Gastroesophageal sphincter (tissue), 4 donors: ENCODE measurements at regions not wholly inside any gene's neighbourhood (a gene's known extent, or its start where the extent isn't known, plus 50 kb on each side); places are given as distances from the start of the nearest gene placed in this dataset.

Experiments
- ATAC-seq: fragments of 150-250 bp; one replicate; pipeline ENCODE4 v1.9.1; 2016; ENCODE audit warnings: mild to moderate bottlenecking, moderate library complexity
- H3K27ac ChIP-seq, 4 donors: fragments of 200-600 bp; sonication (generic) in 3 of 4; 1 replicate in 3 of 4; 2 replicates in 1 of 4; pipeline ENCODE4 v1.5.1; 2016 to 2019
- H3K27me3 ChIP-seq: fragments of 200-600 bp; sonication (generic); one replicate; pipeline ENCODE4 v1.5.1; 2019
- H3K36me3 ChIP-seq, 2 donors: fragments of 200-600 bp; sonication (generic); one replicate each; pipeline ENCODE4 v1.5.1; 2019; ENCODE audit warnings: control low read depth in 1 of 2
- H3K4me1 ChIP-seq, 3 donors: fragments of 200-600 bp; sonication (generic); 1 replicate in 2 of 3; 2 replicates in 1 of 3; pipeline ENCODE4 v1.5.1; 2016 to 2019; ENCODE audit warnings: control low read depth in 2 of 3
- H3K4me3 ChIP-seq, 2 donors: fragments of 200-600 bp; sonication (generic); one replicate each; pipeline ENCODE4 v1.5.1; 2019; ENCODE audit warnings: mild to moderate bottlenecking in 1 of 2, moderate library complexity in 1 of 2
- H3K9me3 ChIP-seq, 3 donors: fragments of 200-600 bp; sonication (generic); one replicate each; pipeline ENCODE4 v1.5.1; 2017 to 2019; ENCODE audit warnings: control low read depth in 2 of 3
- CTCF ChIP-seq, 4 experiments: fragments of 200-600 bp in 2 of 4; fragments of 450-650 bp in 2 of 4; sonication (generic) in 1 of 4; IDR thresholded peaks; one replicate each; pipeline ENCODE4 v1.5.1; 2017 to 2019; ENCODE audit warnings: antibody characterized with exemption in 4 of 4, mild to moderate bottlenecking in 2 of 4, moderate library complexity in 2 of 4
- EP300 ChIP-seq: sonication (generic); formaldehyde crosslinking; IDR thresholded peaks from one replicate; pipeline ENCODE4 v1.6.1; 2017; ENCODE audit warnings: antibody characterized with exemption, mild to moderate bottlenecking
- POLR2A ChIP-seq, 2 donors: fragments of 450-650 bp; IDR thresholded peaks; one replicate each; pipeline ENCODE4 v1.6.1; 2017; ENCODE audit warnings: antibody characterized with exemption in 2 of 2, mild to moderate bottlenecking in 2 of 2, moderate library complexity in 1 of 2
- POLR2AphosphoS5 ChIP-seq: sonication (generic); formaldehyde crosslinking; IDR thresholded peaks from one replicate; pipeline ENCODE4 v1.6.1; 2017; ENCODE audit warnings: antibody characterized with exemption
- WGBS, 2 donors: methylation state at CpG; one replicate each; pipeline ENCODE4 v1.1.5; 2018; ENCODE audit warnings: low coverage in 1 of 2; 5-methylcytosine and 5-hydroxymethylcytosine counted together

GRCh38 chr13:23488442-23488841 is 54.9 kb upstream of the SACS start:
- no peak for ATAC-seq
- peaks cover 0 to 17% (median 0%) of the 10 kb centered on the region in 3 donors for H3K4me1 ChIP-seq
- no peaks in the 10 kb centered on the region for H3K36me3 ChIP-seq
- no peaks in the 10 kb centered on the region for H3K27me3 ChIP-seq
- TF ChIP-seq POLR2A (IDR thresholded peaks at IDR 0.05) (no peak), POLR2AphosphoS5 (no peak), EP300 (no peak), CTCF (IDR thresholded peaks at IDR 0.05) (no peak)
- no peak overlapping the region for H3K4me3 ChIP-seq
- no peaks in the 10 kb centered on the region for H3K9me3 ChIP-seq
- H3K27ac ChIP-seq: peak overlapping the region in 3 of 4 donors; percentile 42 to 66 (median 52)
- WGBS, 2 donors: 10 to 13% methylated on average over 5 to 6 of the region's 6 CpGs

- Histone ChIP-seq H3K4me1 (peaks cover 0 to 11% (median 0%) of the 10 kb centered on the region in 3 donors), H3K9me3 (no peaks in the 10 kb centered on the region), H3K27me3 (no peaks in the 10 kb centered on the region), H3K4me3 (no peak overlapping the region), H3K27ac (no peak overlapping the region), H3K36me3 (no peaks in the 10 kb centered on the region)
- 83 to 100% methylated on average over 1 to 2 of the region's 2 CpGs for WGBS, 2 donors
- TF ChIP-seq EP300 (no peak), POLR2AphosphoS5 (no peak), POLR2A (IDR thresholded peaks at IDR 0.05) (no peak), CTCF (IDR thresholded peaks at IDR 0.05) (no peak)
- no peak for ATAC-seq
These were observed 62.8 kb upstream of the SACS start for GRCh38 chr13:23496255-23496654.

- Histone ChIP-seq H3K9me3 (no peaks in the 10 kb centered on the region), H3K4me3 (no peak overlapping the region), H3K4me1 (peaks cover 0 to 8% (median 0%) of the 10 kb centered on the region in 3 donors), H3K27ac (no peak overlapping the region), H3K36me3 (no peaks in the 10 kb centered on the region), H3K27me3 (no peaks in the 10 kb centered on the region)
- 73 to 87% methylated on average over 6 of the region's 6 CpGs for WGBS, 2 donors
- ATAC-seq: no peak
- TF ChIP-seq CTCF (IDR thresholded peaks at IDR 0.05): no peak
- no peak for TF ChIP-seq POLR2A (IDR thresholded peaks at IDR 0.05)
- no peak for TF ChIP-seq EP300
- no peak for TF ChIP-seq POLR2AphosphoS5
These were observed 63.7 kb upstream of the SACS start for GRCh38 chr13:23497191-23497590.

- H3K9me3 ChIP-seq: no peaks in the 10 kb centered on the region
- ATAC-seq: no peak
These were observed 67.3 kb upstream of the SACS start for GRCh38 chr13:23500849-23501248.

GRCh38 chr13:23504180-23504579 is 66.0 kb upstream of the TNFRSF19 start:
- no peaks in the 10 kb centered on the region for H3K9me3 ChIP-seq
- peak overlapping the region in 3 of 4 donors; percentile 51 to 65 (median 64) for H3K27ac ChIP-seq
- WGBS, 2 donors: 78 to 90% methylated on average over 4 to 5 of the region's 5 CpGs
- H3K27me3 ChIP-seq: no peaks in the 10 kb centered on the region
- ATAC-seq: no peak
- peaks cover 0 to 36% (median 7%) of the 10 kb centered on the region in 3 donors for H3K4me1 ChIP-seq
- no peak overlapping the region for H3K4me3 ChIP-seq
- TF ChIP-seq POLR2A (IDR thresholded peaks at IDR 0.05): no peak
- no peak for TF ChIP-seq EP300
- TF ChIP-seq CTCF (IDR thresholded peaks at IDR 0.05): no peak
- TF ChIP-seq POLR2AphosphoS5: no peak
- H3K36me3 ChIP-seq: no peaks in the 10 kb centered on the region

More at GRCh38 chr13:23500849-23501248, 67.3 kb upstream of the SACS start:
- TF ChIP-seq POLR2AphosphoS5 (no peak), CTCF (IDR thresholded peaks at IDR 0.05) (no peak)
- H3K4me3 ChIP-seq: no peak overlapping the region
- H3K36me3 ChIP-seq: no peaks in the 10 kb centered on the region
- peaks cover 0 to 28% (median 7%) of the 10 kb centered on the region in 3 donors for H3K4me1 ChIP-seq
- no peaks in the 10 kb centered on the region for H3K27me3 ChIP-seq
- 13 to 19% methylated on average over 3 to 4 of the region's 4 CpGs for WGBS, 2 donors
- H3K27ac ChIP-seq: no peak overlapping the region
